HG03060 (cell line): ENCODE measurements at regions not wholly inside any gene's neighbourhood (a gene's known extent, or its start where the extent isn't known, plus 50 kb on each side); places are given as distances from the start of the nearest gene placed in this dataset.

Experiments
- ATAC-seq: cut with Tn5 transposase; IDR thresholded peaks from one replicate; pipeline ENCODE4 v1.9.1; 2021; ENCODE audit warnings: low read depth, moderate number of reproducible peaks; ENCODE audit not compliant: unreplicated experiment

- no peak for ATAC-seq
Measured at GRCh38 chr6:11332463-11332862, 100.0 kb upstream of the NEDD9 start.

- no peak for ATAC-seq
Measured at GRCh38 chr6:11331111-11331510, 98.6 kb upstream of the NEDD9 start.

GRCh38 chr6:11330413-11330760, 97.9 kb upstream of the NEDD9 start:
- ATAC-seq, result no peak

- no peak for ATAC-seq
Measured at GRCh38 chr6:11329726-11330412, 97.4 kb upstream of the NEDD9 start.

- no peak for ATAC-seq
Measured at GRCh38 chr6:11328613-11329247, 96.3 kb upstream of the NEDD9 start.

- ATAC-seq, result no peak
Measured at GRCh38 chr6:11327961-11328360, 95.5 kb upstream of the NEDD9 start.

GRCh38 chr6:11326116-11326515, 93.6 kb upstream of the NEDD9 start:
- no peak for ATAC-seq

GRCh38 chr6:11324453-11325015, 92.1 kb upstream of the NEDD9 start:
- peak; percentile 51 for ATAC-seq

- no peak for ATAC-seq
Measured at GRCh38 chr6:11323666-11324452, 91.4 kb upstream of the NEDD9 start.

GRCh38 chr6:11322252-11322885, 89.9 kb upstream of the NEDD9 start:
- ATAC-seq, result no peak

GRCh38 chr6:11320914-11321597, 88.6 kb upstream of the NEDD9 start:
- ATAC-seq, result no peak

GRCh38 chr6:11318835-11319813, 86.7 kb upstream of the NEDD9 start:
- ATAC-seq, result no peak

GRCh38 chr6:11317885-11318771, 85.7 kb upstream of the NEDD9 start:
- ATAC-seq, result peak; percentile 79

- ATAC-seq, result no peak
Measured at GRCh38 chr6:11315743-11316437, 83.4 kb upstream of the NEDD9 start.

- ATAC-seq, result no peak
Measured at GRCh38 chr6:11313207-11313606, 80.7 kb upstream of the NEDD9 start.

GRCh38 chr6:11311970-11312369, 79.5 kb upstream of the NEDD9 start:
- ATAC-seq, result no peak

GRCh38 chr6:11309947-11310665, 77.6 kb upstream of the NEDD9 start:
- no peak for ATAC-seq
